ENCODE measurements at regions not wholly inside any gene's neighbourhood (a gene's known extent, or its start where the extent isn't known, plus 50 kb on each side); places are given as distances from the start of the nearest gene placed in this dataset.

DNA sequence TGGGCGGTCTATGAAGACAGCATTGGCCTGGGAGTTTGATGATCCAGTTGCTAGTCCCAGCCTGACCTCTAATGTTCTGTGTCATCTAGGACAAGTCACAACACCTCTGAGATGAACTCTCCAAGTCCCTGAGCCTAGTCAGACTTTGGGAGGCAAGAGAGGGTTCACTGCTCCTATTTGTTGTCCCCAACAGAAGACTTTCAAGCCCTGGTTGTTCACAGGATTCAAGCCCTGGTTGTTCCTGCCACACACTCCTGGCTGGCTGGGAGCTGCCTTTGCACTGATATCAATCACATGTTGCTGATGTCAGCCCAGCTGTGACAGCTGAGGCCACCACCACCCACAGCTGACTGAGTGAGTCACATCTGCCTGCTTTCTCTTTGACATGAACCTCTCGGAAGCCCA lies 253.2 kb upstream of the RASGEF1B start:
- no peaks in the 10 kb centered on the region for H4K20me1 ChIP-seq (ENCODE audit: control insufficient read depth, insufficient read depth, low read depth, low read length)
- TF ChIP-seq, protein P1, sequence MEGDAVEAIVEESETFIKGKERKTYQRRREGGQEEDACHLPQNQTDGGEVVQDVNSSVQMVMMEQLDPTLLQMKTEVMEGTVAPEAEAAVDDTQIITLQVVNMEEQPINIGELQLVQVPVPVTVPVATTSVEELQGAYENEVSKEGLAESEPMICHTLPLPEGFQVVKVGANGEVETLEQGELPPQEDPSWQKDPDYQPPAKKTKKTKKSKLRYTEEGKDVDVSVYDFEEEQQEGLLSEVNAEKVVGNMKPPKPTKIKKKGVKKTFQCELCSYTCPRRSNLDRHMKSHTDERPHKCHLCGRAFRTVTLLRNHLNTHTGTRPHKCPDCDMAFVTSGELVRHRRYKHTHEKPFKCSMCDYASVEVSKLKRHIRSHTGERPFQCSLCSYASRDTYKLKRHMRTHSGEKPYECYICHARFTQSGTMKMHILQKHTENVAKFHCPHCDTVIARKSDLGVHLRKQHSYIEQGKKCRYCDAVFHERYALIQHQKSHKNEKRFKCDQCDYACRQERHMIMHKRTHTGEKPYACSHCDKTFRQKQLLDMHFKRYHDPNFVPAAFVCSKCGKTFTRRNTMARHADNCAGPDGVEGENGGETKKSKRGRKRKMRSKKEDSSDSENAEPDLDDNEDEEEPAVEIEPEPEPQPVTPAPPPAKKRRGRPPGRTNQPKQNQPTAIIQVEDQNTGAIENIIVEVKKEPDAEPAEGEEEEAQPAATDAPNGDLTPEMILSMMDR (IDR thresholded peaks at IDR 0.05; ENCODE audit: low read depth, low read length, poor library complexity, severe bottlenecking): no peak
- H3K27ac ChIP-seq (ENCODE audit: low read depth, low read length): no peak overlapping the region
- H3K4me2 ChIP-seq (ENCODE audit: low read length): no peak overlapping the region
- no peaks in the 10 kb centered on the region for H3K79me2 ChIP-seq (ENCODE audit: control insufficient read depth, low read length)
- H3K9me3 ChIP-seq (ENCODE audit: control insufficient read depth, insufficient read depth, low read length): peaks cover 2% of the 10 kb centered on the region; the same call in 1 of the 2 replicates
- no peaks in the 10 kb centered on the region for H3K27me3 ChIP-seq (ENCODE audit: control insufficient read depth, low read length)
- H3K36me3 ChIP-seq (ENCODE audit: control insufficient read depth, low read length): no peaks in the 10 kb centered on the region
- peaks cover 25% of the 10 kb centered on the region for H3K4me1 ChIP-seq (ENCODE audit: control insufficient read depth, low read length)
- H3K4me3 ChIP-seq (ENCODE audit: low read length): no peak overlapping the region
- 0 out of 2 replicates have a peak, but pooled peaks cover 4% of the 10 kb centered on the region for H3F3A ChIP-seq (ENCODE audit: control insufficient read depth, insufficient read depth)
- H3K9me2 ChIP-seq (replicated peaks; ENCODE audit: control insufficient read depth, low read length): no peaks in the 10 kb centered on the region

DNA sequence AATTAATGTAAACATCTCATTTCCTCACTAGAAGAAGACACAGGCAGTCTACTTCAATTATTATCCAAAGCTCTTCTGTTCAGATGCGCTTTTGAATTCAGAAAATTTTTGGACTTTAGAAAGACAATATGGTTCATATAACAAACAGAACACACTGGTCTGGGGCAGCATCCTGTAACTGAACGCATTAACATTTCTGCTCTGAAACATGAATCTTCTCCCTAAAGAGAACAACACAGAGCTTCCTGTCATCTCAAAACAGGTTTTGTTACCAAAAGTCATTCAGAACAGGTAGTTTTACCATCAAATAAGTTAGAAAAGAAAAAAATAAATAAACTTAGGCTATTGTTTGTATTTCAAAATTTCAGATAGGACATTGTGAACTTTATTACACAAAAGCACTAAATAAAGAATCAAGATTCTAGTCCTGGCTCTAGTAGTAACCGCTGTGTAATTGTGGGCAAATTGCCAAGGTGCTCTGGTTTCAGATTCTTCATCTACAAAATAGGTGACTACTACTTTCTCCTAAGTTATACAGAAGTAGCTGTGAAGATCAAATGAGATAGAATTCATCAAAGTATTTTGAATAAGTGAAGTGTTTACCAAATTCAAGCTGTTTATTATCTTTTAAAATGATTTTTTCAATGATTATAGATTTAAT lies 252.3 kb upstream of the RASGEF1B start:
- Histone ChIP-seq H3K36me3 (ENCODE audit: control insufficient read depth, low read length) (no peaks in the 10 kb centered on the region), H3K79me2 (ENCODE audit: control insufficient read depth, low read length) (no peaks in the 10 kb centered on the region), H3K27me3 (ENCODE audit: control insufficient read depth, low read length) (no peaks in the 10 kb centered on the region), H3F3A (ENCODE audit: control insufficient read depth, insufficient read depth) (0 out of 2 replicates have a peak, but pooled peaks cover 4% of the 10 kb centered on the region), H4K20me1 (ENCODE audit: control insufficient read depth, insufficient read depth, low read depth, low read length) (no peaks in the 10 kb centered on the region), H3K4me3 (ENCODE audit: low read length) (no peak overlapping the region), H3K9me2 (replicated peaks; ENCODE audit: control insufficient read depth, low read length) (no peaks in the 10 kb centered on the region), H3K4me2 (ENCODE audit: low read length) (peak overlapping the region; percentile 39), H3K4me1 (ENCODE audit: control insufficient read depth, low read length) (peaks cover 25% of the 10 kb centered on the region), H3K9me3 (ENCODE audit: control insufficient read depth, insufficient read depth, low read length) (peaks cover 2% of the 10 kb centered on the region; the same call in 1 of the 2 replicates), H3K27ac (ENCODE audit: low read depth, low read length) (peak overlapping the region; percentile 19)
- TF ChIP-seq EZH2phosphoT487 (IDR thresholded peaks at IDR 0.05; ENCODE audit: borderline replicate concordance, low read length): no peak
- TF ChIP-seq, protein P1 (IDR thresholded peaks at IDR 0.05; ENCODE audit: low read depth, low read length, poor library complexity, severe bottlenecking): no peak

DNA sequence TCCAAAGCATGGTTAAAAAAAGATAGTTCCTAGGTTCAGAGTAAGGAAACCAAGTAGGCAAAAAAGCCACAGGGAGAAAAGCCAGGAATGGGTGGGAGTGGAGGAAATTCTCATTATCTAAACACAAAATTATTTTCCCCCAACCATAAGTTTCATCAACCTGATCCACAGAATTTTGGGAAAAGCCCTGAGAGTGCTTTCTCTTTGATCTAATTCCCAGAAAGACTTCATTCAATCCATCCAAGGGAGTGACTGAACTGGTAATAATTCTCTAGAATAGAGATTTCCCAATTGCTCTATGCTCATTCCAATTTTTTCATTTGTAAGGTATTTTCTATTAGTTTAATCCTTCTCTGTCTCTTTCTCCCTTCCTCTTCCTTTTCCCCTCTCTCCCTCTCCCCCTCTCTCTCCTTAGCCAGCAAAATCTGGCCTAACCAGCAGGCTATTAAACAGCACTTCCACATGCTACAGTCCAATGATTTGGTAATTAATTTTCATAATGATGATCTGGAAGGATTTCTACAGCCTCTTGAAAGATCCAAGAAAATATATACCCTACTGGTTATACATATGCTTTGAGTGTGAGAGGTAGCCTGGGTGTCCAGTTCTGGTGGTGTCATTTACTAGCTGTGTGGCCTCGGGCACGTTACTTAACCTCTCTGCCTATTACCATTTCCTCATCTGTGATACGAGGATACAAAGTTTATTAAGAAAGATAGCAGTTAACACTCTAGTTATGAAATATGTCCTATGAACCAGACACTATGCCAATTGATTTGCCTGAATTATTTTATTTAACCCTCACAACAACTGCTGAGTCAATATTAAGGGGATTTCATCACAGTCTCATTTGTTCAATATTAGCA lies 251.5 kb upstream of the RASGEF1B start:
- Histone ChIP-seq H3K4me3 (ENCODE audit: low read length) (no peak overlapping the region), H4K20me1 (ENCODE audit: control insufficient read depth, insufficient read depth, low read depth, low read length) (no peaks in the 10 kb centered on the region), H3K79me2 (ENCODE audit: control insufficient read depth, low read length) (no peaks in the 10 kb centered on the region), H3K4me2 (ENCODE audit: low read length) (peak overlapping the region; percentile 39), H3K4me1 (ENCODE audit: control insufficient read depth, low read length) (peaks cover 25% of the 10 kb centered on the region), H3K27me3 (ENCODE audit: control insufficient read depth, low read length) (no peaks in the 10 kb centered on the region), H3K9me3 (ENCODE audit: control insufficient read depth, insufficient read depth, low read length) (peaks cover 2% of the 10 kb centered on the region; the same call in 1 of the 2 replicates), H3K9me2 (replicated peaks; ENCODE audit: control insufficient read depth, low read length) (no peaks in the 10 kb centered on the region), H3F3A (ENCODE audit: control insufficient read depth, insufficient read depth) (0 out of 2 replicates have a peak, but pooled peaks cover 4% of the 10 kb centered on the region), H3K27ac (ENCODE audit: low read depth, low read length) (peak overlapping the region; percentile 19; the same call in 1 of the 2 replicates), H3K36me3 (ENCODE audit: control insufficient read depth, low read length) (no peaks in the 10 kb centered on the region)
- TF ChIP-seq, protein P1 (IDR thresholded peaks at IDR 0.05; ENCODE audit: low read depth, low read length, poor library complexity, severe bottlenecking): no peak
- no peak for TF ChIP-seq EZH2phosphoT487 (IDR thresholded peaks at IDR 0.05; ENCODE audit: borderline replicate concordance, low read length)

Measured in DOHH2 (cell line).